ENCODE measurements at regions not wholly inside any gene's neighbourhood (a gene's known extent, or its start where the extent isn't known, plus 50 kb on each side); places are given as distances from the start of the nearest gene placed in this dataset.

DNA sequence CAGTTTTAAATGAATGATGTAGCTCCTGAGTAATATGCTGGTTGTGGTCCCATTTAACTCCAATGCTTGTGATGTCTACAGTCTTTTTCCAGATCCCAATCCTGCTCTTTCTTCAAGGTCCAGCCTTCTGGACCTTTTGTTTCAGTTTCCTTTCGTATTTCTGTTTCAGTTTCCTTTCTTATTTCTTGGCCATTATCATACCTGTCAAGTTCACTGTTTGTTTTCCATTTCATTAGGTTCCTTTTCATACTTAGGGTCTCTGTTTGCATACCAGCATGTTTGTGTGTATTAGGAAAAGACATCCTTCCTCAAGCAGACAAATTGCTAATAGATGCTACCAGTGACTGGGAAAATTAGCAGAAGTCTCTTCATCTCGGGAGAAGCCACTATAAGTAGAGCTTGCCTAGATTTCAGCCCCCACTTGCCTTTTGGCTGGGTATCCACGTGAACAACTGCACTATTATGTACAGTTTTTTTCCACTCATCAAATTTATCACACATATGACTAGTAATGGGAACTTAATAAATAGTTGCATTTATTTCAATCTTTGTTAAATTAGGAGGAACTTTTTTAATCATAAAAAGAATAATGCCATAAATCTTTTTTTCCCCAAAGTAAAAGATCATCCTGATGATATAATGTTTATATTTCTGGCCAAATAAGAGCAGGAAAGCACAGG, 583.4 kb downstream of the BCKDHB start:
- no peak for TF ChIP-seq CTCF (conservative IDR thresholded peaks at IDR 0.05 in 1 of 2, IDR thresholded peaks at IDR 0.05 in 1 of 2; ENCODE audit: extremely low read depth in 1 of 2, insufficient read depth in 1 of 2, low read depth in 1 of 2, low read length in 2 of 2)
- TF ChIP-seq EZH2 (IDR thresholded peaks at IDR 0.05; ENCODE audit: borderline replicate concordance, low read length), result no peak
